ENCODE measurements at regions not wholly inside any gene's neighbourhood (a gene's known extent, or its start where the extent isn't known, plus 50 kb on each side); places are given as distances from the start of the nearest gene placed in this dataset.

GRCh38 chr21:24403221-24403620, 1204.1 kb downstream of the MRPL39 start:
- TF ChIP-seq TCF12 (IDR thresholded peaks at IDR 0.05; ENCODE audit: low read depth) = no peak
- TF ChIP-seq TAF1 (IDR thresholded peaks at IDR 0.05; ENCODE audit: low read depth) = no peak
- TF ChIP-seq CREB1 (IDR thresholded peaks at IDR 0.05; ENCODE audit: low read depth) = no peak
- no peak for TF ChIP-seq CEBPB (IDR thresholded peaks at IDR 0.05)
- TF ChIP-seq YY1 (IDR thresholded peaks at IDR 0.05; ENCODE audit: low read depth) = no peak
- no peak for TF ChIP-seq EGR1 (IDR thresholded peaks at IDR 0.05)
- TF ChIP-seq RAD21 (IDR thresholded peaks at IDR 0.05; ENCODE audit: low read depth) = no peak
- TF ChIP-seq TEAD4 (IDR thresholded peaks at IDR 0.05) = no peak
- no peak for TF ChIP-seq ZBTB7A (IDR thresholded peaks at IDR 0.05; ENCODE audit: low read depth)
- no peak for TF ChIP-seq NFIC (IDR thresholded peaks at IDR 0.05)
- no peak for TF ChIP-seq FOXM1 (IDR thresholded peaks at IDR 0.05; ENCODE audit: borderline replicate concordance, low read depth)
- TF ChIP-seq REST (IDR thresholded peaks at IDR 0.05; ENCODE audit: low read depth) = no peak
- TF ChIP-seq EP300 (IDR thresholded peaks at IDR 0.05; ENCODE audit: borderline replicate concordance) = no peak
- TF ChIP-seq USF1 (IDR thresholded peaks at IDR 0.05) = no peak
- TF ChIP-seq MAX (IDR thresholded peaks at IDR 0.05) = no peak

GRCh38 chr21:24395320-24395923, 1211.9 kb downstream of the MRPL39 start:
- TF ChIP-seq CREB1 (IDR thresholded peaks at IDR 0.05; ENCODE audit: low read depth) (no peak), REST (IDR thresholded peaks at IDR 0.05; ENCODE audit: low read depth) (no peak), MAX (IDR thresholded peaks at IDR 0.05) (no peak), TEAD4 (IDR thresholded peaks at IDR 0.05) (no peak), YY1 (IDR thresholded peaks at IDR 0.05; ENCODE audit: low read depth) (no peak), EGR1 (IDR thresholded peaks at IDR 0.05) (no peak), CEBPB (IDR thresholded peaks at IDR 0.05) (no peak), ZBTB7A (IDR thresholded peaks at IDR 0.05; ENCODE audit: low read depth) (no peak), RAD21 (IDR thresholded peaks at IDR 0.05; ENCODE audit: low read depth) (no peak), EP300 (IDR thresholded peaks at IDR 0.05; ENCODE audit: borderline replicate concordance) (no peak), TCF12 (IDR thresholded peaks at IDR 0.05; ENCODE audit: low read depth) (no peak), FOXM1 (IDR thresholded peaks at IDR 0.05; ENCODE audit: borderline replicate concordance, low read depth) (no peak), USF1 (IDR thresholded peaks at IDR 0.05) (no peak), NFIC (IDR thresholded peaks at IDR 0.05) (no peak), TAF1 (IDR thresholded peaks at IDR 0.05; ENCODE audit: low read depth) (no peak)

GRCh38 chr21:24375201-24375600, 1232.1 kb downstream of the MRPL39 start:
- TF ChIP-seq TCF12 (IDR thresholded peaks at IDR 0.05; ENCODE audit: low read depth) (no peak), RAD21 (IDR thresholded peaks at IDR 0.05; ENCODE audit: low read depth) (no peak), EP300 (IDR thresholded peaks at IDR 0.05; ENCODE audit: borderline replicate concordance) (no peak), REST (IDR thresholded peaks at IDR 0.05; ENCODE audit: low read depth) (no peak)

- no peak for TF ChIP-seq MAX (IDR thresholded peaks at IDR 0.05)
- no peak for TF ChIP-seq YY1 (IDR thresholded peaks at IDR 0.05; ENCODE audit: low read depth)
- no peak for TF ChIP-seq CREB1 (IDR thresholded peaks at IDR 0.05; ENCODE audit: low read depth)
Observed at GRCh38 chr21:24372506-24372905, 1234.8 kb downstream of the MRPL39 start.
